Amygdala (tissue), 56 donors: ENCODE measurements at regions not wholly inside any gene's neighbourhood (a gene's known extent, or its start where the extent isn't known, plus 50 kb on each side); places are given as distances from the start of the nearest gene placed in this dataset.
"Not testable (repeated sequence)": the region's sequence is repeated elsewhere in the genome, so short reads cannot be mapped to it uniquely, and the experiment has no call there.

ENCODE experiments used
- DNase-seq, 56 donors: peaks; one replicate each; lab custom pipeline; 2025; lab: John Stamatoyannopoulos, UW

DNA sequence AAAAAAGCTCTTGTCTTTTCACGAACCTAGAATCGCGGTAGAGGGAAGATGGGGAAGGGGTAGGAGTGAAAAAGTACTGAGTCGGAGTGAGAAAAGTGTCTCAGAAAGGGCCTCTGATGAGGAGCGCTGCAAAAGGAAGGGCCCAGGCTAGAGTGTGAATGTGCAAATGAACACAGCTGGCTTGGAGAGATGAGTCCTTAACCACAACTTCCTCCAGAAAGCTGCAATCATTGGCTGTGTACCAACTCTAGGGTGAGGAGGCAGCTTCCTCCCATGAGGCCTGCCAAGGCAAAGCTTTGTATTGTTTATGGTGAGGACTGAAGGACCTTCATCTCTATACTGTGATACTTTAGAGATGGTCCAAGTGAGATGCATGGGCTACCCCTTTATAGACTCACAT is 566.9 kb upstream of the ANO5 start:
- DNase-seq = peak in 1 of 56 donors; percentile 2

DNA sequence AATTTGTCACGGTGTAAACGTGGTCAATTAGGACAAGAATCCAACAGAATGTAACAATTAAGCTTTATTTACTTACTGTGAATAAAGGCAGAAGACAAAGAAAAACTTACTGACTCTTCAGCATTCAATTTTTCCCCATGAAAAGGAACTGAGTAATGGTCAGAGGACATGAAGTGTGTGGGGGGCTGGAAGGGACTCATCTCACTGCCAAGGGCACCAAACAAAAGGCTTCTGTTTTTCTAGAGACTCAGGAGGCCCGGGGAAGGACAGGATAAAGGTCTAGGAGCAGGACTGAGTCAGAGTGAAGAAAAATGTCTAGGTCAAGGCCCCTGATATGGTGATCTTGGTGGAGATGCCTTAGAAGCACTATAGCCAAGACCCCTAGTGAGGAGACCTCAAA is 564.2 kb upstream of the ANO5 start:
- DNase-seq = no peak

DNA sequence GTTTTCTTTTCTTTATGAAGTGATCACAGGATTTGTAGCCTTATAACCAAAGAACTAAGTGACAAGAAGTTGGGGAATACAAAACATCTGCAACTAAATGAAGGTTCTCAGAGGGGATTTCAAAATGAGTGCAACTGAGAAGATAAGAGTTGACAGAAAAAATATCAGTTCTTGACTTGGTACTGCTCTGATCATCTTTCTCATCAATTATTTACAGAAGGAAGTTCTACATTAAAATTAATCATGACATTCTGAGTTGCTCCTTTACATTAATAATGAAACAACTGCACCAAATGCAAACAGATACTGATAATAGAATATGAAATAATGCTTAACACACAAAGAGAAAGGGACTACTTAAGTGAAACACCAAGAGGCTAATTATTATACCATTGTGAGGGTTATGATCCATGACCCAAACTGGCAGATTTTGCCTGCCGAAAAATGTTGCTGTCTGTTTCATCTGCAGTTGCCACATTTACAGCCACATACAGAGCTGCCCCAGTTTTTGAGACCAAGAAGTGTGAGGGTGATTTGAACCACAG is 561.9 kb upstream of the ANO5 start:
- no peak for DNase-seq

DNA sequence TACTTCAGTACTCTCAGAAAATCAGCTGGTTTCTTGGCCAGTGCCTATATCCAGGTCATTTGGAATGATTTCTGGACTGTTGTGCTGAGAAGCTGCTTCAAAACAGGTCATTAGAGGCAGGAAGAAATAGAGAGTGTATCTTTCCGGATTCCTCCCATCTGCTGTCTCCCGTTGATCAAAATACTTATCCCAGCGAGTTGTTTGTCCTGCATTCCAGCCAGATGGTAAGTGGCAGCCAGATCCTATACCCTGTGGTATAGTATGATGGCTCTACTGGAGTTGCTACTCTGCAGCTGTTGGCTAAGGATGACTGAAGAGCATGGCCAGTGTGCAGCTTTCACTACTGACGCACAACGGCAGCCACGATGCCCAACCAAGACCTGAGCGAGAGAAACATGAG is 560.9 kb upstream of the ANO5 start:
- DNase-seq = no peak

DNA sequence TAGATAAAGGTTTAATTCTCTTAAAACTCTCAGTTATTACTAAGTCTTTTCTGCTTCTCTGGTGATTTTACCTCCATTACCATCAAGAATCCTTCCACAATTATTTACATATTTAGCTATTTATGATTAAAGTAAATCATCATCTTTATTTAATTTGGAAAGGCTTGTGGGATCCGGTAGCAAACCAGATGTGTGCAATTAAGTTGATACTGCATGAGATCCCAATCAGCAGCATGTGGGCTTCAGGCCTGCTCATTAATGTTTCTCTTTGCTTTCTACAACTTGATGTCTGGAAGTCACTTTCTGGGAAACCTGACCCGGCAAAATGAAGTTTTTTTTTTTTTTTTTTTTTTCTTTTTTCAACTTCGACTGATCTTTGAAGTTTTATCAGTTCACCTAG is 558.4 kb upstream of the ANO5 start:
- DNase-seq = no peak

DNA sequence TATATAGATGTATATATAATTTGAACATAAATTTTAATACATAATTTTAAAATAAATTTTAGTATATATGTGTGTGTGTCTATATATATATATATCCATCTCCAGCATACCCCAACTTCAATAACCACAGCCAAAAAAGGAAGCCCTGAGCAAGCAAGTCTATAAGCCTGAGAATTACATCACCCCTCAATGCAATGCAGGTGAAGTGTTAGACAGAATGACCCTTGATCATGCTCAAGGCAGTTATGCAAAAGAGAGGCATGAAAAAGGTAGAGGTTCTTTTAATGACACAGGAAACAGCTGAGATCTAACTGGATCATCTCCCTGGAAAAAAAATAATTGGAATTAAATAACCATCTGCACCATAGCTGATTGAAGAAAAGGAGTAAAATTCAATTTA is 557.9 kb upstream of the ANO5 start:
- DNase-seq = no peak

DNA sequence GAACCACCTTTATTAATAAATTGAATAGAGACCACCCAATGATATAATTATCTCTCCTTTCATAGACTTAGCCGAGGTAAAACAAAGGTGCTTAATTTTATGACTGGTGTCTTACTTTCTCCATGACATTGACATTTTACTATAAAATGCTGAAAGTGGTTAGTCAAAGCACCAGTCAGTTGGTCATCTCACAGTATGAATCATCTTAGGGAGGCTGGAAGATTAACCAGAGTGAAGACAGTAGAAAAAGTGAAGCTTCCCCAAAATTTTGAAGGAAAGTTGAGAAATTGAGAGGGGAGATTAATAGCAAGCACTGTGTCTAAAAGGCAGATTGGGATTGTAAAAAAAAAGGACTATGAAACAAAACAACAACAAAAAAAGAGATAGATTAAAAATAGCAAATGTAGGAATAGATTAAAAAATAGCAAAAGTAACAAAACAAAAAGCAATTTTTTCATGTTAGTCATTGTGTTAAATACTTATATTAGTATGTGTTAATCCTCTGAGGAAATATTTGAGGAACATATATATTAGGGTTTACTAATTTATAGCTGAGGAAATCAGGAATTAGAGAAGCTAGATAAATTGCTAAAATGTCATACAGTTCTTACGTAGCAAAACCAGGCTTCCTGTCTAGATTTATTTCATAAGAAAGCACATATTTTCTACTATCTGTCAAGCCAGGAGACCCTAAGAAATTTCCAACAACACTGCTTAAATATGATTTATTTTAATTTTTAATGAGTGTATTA is 557.3 kb upstream of the ANO5 start:
- DNase-seq = no peak

DNA sequence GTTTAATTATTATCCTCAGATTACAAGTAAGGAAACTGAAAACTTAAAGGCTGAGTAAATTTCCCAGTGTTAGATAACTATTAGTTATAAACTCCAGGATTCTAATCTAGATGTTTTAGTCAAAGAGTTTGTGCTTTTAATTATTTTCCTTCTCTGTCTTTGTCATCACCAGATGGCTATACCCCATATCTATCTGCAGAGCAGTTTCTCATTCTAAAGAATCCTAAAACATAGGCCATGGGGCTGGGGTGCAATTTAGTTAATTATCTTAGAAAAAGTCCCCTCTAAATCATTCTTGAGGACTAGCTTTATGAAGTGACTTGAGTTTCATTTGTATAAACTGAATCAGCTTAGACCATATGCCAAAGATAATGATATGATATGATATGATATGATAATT is 556.3 kb upstream of the ANO5 start:
- DNase-seq = no peak

DNA sequence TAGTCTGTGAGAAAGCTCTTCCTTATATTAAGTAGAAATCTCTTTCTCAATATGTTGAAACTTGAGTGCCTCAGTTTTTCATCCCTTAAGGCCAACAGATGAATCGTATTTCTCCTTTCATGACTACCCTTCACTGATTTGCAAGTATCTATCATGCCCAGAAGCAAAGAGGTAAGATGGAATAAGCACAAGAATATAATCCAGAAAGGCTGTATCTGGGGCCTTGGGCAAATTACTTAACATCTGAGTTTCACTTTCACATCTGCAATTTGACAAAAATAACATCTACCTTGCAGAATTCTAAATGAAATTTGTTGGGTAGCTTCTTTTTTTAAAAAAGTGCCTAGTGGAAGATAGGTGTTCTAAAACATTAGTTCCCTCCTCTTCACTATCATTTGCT is 552.4 kb upstream of the ANO5 start:
- no peak for DNase-seq

DNA sequence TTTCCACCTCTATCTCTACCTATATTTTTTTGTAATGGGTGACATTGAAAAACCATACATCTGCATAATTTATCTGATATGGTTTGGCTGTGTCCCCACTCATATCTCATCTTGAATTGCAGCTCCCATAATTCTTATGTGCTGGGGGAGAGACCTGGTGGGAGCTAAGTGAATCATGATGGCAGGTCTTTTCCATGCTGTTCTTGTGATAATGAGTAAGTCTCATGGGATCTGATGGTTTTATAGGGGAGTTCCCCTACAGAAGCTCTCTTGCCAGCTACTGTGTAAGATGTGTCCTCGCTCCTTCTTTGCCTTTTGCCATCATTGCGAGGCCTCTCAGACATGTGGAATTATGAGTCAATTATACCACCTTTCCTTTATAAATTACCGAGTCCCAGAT is 551.0 kb upstream of the ANO5 start:
- DNase-seq = no peak

DNA sequence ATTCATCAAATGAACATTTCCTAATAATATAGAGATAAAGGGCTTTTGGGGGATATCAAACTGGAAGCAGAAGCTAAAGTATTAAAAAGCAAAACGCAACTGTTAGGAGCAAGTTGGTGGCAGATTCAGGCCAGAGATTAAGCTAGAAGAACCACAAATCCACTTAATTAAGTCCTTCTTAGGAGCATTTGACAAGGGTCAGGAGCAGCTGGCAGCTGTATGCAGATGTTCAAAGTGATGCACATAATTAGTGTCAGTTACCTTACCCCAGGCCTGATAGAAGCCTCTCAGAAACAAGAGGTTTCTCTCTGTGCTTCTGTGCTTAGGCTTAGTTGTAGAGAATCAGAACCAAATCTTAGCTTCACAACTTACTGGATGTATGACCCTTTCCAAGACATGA is 546.5 kb upstream of the ANO5 start:
- DNase-seq = no peak

DNA sequence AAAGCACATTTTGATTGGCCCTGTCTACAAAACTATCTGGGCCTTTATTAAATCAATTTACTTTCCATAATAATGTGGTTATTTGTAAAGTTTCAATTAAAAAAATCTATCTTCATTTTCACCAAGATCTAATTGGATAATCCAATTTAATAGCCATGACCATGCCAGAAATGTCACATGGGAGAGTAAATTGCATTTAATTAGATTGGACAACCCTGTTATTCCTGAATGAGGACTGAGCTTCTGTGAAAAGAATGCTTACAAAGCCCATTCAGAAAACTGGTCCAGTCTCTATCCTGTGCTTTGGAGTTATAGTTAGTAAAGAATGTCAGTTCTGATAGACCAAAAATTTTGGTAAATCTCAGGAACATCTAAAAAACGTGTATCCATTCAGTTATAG is 541.9 kb upstream of the ANO5 start:
- DNase-seq = no peak

DNA sequence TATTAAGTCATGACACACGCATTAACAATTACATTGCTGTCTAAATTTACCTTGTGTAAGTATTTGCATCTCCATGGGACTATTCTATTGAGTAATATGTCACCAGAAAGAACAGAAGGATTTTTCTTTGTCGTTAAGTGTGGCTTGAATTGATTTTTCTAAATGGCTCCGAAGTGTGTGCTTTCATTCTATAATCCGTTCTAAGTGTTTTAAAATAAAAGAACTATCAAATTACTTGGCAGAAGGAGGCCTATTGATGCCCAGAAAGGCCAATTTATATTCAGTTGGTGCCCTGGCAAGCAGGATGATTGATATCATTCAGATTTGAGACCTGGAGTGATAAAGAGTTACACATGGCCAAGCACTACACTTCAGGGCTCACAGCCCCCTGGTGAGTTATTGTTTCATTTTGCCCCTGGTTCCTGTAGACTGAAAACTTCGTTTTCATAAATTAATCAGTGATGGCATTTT is 538.9 kb upstream of the ANO5 start:
- DNase-seq = no peak

DNA sequence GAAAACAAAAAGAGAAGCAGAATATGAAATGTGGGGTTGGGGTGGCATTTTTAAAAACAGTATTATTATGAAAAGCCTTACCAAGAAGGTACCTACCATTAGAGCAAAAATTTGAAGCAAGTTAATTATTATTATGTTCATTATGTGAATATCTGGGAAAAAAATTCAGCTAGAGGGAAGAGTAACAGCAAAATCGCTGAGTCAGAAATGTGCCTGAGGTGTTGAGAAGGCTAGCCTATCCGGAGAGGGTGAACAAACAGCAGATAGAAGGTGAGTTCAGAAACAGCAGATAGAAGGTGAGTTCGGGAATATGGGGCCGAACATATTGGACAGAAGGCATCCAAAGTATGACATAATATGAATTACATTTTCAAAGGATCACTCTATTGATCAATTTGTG is 536.8 kb upstream of the ANO5 start:
- DNase-seq = no peak

DNA sequence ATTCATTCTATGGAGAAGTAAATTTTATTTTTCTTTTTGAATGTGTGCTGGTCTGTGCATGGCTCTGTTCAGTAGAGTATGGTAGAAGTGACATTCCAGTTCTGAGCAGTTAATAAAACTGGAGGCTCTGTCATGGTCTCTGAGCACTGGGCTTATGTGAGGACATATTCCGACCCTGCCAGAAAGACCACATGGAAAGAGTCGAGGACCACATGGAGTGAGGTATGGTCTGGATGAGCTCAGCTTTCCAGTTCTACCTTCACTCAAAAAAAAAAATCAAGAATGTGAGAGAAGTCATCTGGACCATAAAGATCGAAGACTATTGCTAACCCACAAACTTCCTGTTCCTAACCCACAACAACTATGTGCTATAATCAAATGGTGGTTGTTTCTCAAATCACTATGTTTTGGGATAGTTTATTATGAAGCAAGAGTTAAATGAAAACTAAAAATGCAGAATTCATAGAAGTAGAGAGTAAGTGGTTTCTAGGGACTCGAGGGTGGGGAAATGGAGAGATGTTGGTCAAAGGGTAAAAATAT is 534.2 kb upstream of the ANO5 start:
- DNase-seq = no peak

DNA sequence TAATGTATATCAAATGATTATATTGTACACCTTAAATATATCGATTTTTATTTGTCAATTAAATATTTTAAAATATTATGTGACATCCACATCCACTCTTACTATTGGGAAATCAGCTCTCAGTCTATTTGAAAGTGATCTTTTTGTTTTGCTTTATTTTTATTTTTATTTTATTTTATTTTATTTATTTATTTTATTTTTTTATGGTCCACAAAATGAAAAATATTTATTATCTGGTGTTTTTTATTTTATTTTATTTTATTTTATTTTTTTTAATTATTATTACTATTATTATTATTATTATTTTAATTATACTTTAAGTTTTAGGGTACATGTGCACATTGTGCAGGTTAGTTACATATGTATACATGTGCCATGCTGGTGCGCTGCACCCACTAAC is 533.5 kb upstream of the ANO5 start:
- not testable (repeated sequence) for DNase-seq

DNA sequence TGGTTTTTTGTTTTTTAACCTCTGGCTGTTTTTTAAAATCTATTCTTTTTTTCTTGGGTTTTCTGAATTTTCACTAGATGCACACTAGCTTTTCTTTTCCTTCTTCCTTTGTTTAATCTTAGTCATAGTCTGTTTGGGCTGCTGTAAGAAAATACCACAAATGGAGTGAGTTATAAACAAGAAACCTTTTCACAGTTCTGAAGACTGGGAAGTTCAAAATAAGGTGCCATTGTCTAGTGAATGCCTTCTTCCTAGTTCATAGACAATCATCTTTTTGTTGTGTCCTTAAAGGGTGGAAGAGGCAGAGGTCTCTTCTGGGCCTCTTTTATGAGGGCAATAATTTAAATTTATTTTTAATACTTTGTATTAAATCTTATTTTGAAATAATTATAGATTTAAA is 532.9 kb upstream of the ANO5 start:
- no peak for DNase-seq

DNA sequence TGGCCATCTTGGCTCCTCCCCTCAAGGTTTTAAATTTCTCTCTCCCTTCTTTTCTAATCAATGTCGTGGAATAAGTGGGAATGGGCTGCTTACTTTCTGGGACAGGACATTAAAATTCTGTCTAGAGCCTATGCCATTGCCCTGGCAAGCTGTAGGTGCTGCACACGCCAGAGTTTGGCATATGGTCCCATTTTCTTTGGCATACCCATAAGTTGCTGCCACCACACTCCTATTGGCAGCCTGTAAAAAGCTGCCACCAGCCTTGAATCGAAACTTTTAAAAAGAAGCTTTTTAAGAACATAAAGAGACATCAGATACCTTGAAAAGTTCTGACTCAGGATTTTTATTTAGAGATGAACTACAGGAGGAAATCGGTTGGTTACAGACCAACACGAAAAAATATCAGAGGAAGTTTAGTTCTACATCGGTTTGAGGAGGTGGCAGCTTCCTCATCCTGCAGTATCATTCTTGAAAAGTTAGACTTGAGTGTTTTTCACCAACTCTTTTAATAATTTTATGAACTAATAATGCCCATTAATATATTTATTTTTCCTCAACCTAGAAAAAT is 517.8 kb upstream of the ANO5 start:
- DNase-seq = no peak

DNA sequence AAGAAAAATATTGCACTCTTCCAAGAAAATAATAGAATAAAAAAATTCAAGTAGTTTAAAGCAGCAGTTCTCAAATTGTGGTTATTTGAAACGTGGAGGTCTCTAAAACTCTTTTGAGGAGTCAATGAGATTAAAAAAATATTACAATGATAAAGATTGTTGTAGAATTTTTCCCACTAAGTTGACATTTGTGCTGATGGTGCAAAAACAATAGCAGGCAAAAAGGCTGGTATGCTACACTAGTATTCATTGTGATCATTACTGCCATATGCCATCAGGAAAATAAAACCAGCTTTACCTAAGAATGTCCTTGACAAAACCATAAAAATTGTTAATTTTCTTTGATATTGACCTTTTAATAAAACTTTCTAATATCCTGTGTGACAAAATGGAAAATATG is 505.2 kb upstream of the ANO5 start:
- DNase-seq = no peak

DNA sequence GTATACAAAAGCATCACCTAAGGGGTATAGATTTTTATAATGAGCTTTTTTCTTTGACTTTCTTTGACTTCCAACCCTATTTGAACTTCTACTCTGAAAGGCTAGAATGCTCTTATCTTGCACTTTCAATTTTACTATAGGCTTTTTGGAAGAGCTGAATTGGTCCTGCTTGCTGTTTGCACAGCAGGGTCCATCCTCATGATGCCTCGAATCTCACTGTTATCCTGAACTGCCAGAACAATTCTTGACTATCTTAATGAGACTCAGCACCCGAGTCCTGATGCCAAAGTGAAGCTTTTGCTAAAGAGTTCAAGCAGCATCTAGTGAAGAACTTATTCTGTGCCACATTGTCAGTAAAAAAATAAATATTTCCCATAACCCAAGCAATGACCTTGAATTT is 488.3 kb upstream of the ANO5 start:
- no peak for DNase-seq

DNA sequence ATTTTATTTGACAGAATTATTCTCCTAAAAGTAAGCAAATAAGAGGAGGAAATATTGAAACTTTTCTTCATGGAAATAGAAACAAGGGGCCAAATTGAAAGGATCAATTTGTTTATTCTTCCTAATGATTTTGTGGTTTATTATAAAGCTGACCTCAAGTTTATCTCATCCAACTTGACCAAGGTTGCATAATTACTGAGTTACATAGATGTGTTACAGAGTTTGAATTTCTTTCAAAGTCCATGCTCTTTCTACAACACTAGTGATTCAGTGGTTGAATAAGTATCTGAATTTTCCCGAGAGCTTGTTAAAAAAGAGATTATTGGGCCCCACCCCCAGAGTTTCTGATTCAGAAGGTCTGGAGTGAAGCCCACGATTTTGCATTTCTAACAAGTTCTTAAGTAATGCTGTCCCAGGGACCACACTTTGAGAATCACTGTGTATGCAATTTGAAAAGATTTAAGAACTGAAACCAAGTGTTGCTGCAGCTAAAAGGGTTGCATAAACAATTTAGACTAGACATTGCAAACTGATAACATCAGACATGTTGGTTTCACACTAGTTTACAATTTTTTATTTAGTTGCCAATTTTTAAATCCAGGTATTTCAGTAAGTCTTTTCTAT is 485.7 kb upstream of the ANO5 start:
- DNase-seq = no peak

DNA sequence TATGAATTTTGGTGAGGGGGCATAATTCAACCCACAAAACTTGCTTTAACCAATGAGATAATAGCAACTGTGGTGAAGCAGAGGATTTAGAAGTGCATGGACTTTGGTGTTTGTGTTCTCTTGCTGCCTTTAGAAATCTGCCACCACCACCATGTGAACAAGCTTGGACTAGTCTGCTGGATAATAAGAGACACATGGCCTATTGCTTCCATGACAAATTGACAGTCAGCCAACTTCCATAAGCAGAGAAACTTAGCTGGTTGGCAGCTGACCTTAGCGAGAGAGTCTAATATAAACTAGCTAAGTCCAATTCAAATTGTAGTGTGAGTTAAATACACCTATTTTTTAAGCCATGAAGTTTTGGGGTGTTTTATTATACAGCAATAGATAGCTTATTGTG is 482.1 kb upstream of the ANO5 start:
- DNase-seq = no peak
